Common myeloid progenitor, CD34-positive (primary cell): ENCODE measurements at regions not wholly inside any gene's neighbourhood (a gene's known extent, or its start where the extent isn't known, plus 50 kb on each side); places are given as distances from the start of the nearest gene placed in this dataset.

ENCODE experiments used
- CTCF ChIA-PET: fragments of 350-600 bp; sonication (Branson Sonifier 250); formaldehyde crosslinking; loops from one replicate; lab custom pipeline; 2021; ENCODE audit warnings: antibody characterized with exemption; lab: Charles Lee
- POLR2A ChIA-PET: fragments of 350-600 bp; sonication (Branson Sonifier 250); formaldehyde crosslinking; loops from one replicate; lab custom pipeline; 2021; ENCODE audit warnings: antibody characterized with exemption; lab: Charles Lee
- DNase-seq, 3 donors: peaks; one replicate each; pipeline versions ENCODE4 v3.0.0 to v3.0.0-alpha.2; 2013
- H3K27ac ChIP-seq, 2 experiments: 1 replicate in 1 of 2; 2 replicates in 1 of 2; pipeline ENCODE4 v1.7.0; 2013; ENCODE audit warnings: inconsistent platforms in 2 of 2, low read length in 2 of 2, mild to moderate bottlenecking in 2 of 2, low read depth in 1 of 2, moderate library complexity in 1 of 2; ENCODE audit not compliant: severe bottlenecking in 2 of 2, insufficient read depth in 1 of 2, poor library complexity in 1 of 2
- H3K27me3 ChIP-seq, 5 experiments: replicated peaks in 2 of 5; 1 replicate in 3 of 5; 2 replicates in 2 of 5; pipeline versions ENCODE4 v1.6.1 to v1.7.0; 2013; ENCODE audit warnings: low read length in 4 of 5, mild to moderate bottlenecking in 2 of 5, moderate library complexity in 2 of 5, inconsistent platforms in 1 of 5; ENCODE audit not compliant: insufficient read depth in 5 of 5, control insufficient read depth in 4 of 5
- H3K36me3 ChIP-seq, 4 experiments: 1 replicate in 2 of 4; 2 replicates in 2 of 4; pipeline versions ENCODE4 v1.6.1 to v1.7.0; 2013; ENCODE audit warnings: low read length in 3 of 4, control low read depth in 1 of 4, mild to moderate bottlenecking in 1 of 4; ENCODE audit not compliant: control insufficient read depth in 4 of 4, insufficient read depth in 4 of 4
- H3K4me1 ChIP-seq, 4 experiments: 1 replicate in 3 of 4; 2 replicates in 1 of 4; pipeline versions ENCODE4 v1.6.1 to v1.7.1; 2013; ENCODE audit warnings: low read length in 3 of 4, mild to moderate bottlenecking in 3 of 4, control low read depth in 1 of 4, inconsistent platforms in 1 of 4, moderate library complexity in 1 of 4; ENCODE audit not compliant: control insufficient read depth in 4 of 4, insufficient read depth in 4 of 4; ENCODE audit errors: control extremely low read depth in 1 of 4
- H3K4me3 ChIP-seq, 7 experiments: 1 replicate in 4 of 7; 2 replicates in 3 of 7; pipeline versions ENCODE4 v1.5.1 to v1.7.0; 2013; ENCODE audit warnings: mild to moderate bottlenecking in 7 of 7, low read length in 6 of 7, moderate library complexity in 6 of 7, inconsistent platforms in 2 of 7, low read depth in 2 of 7, control low read depth in 1 of 7; ENCODE audit not compliant: insufficient read depth in 4 of 7, control insufficient read depth in 1 of 7; ENCODE audit errors: extremely low read depth in 1 of 7
- H3K9me3 ChIP-seq, 5 experiments: 1 replicate in 4 of 5; 2 replicates in 1 of 5; pipeline versions ENCODE4 v1.6.1 to v1.7.1; 2013; ENCODE audit warnings: low read length in 4 of 5, mild to moderate bottlenecking in 2 of 5, inconsistent platforms in 1 of 5, low read depth in 1 of 5, moderate library complexity in 1 of 5; ENCODE audit not compliant: control insufficient read depth in 4 of 5, insufficient read depth in 2 of 5; ENCODE audit errors: control extremely low read depth in 1 of 5
- WGBS: methylation state at CpG from one replicate; pipeline ENCODE4 v1.1.5; 2013; ENCODE audit not compliant: insufficient coverage; 5-methylcytosine and 5-hydroxymethylcytosine counted together

DNA sequence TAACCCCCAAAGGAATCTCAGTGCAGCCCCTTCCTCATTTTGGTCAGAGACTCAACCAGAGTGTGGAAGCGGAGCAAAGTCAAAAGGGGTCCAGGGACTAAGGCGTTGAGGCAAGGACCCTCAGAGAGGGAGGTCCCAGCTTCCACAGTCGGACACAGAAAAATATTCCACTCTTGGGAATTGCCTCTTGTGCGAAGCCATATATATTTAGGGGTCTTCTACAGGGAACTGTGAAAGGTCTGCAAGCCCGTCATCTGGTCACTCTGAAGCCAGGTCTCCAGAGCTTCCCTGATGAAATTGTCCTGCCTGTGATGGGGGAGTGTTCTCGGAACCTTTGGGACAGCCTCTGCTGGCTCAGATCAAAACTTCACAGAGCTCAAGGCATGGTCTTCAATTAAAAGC lies 160.8 kb downstream of the TBXT start:
- CTCF ChIA-PET, result no interaction called here
- POLR2A ChIA-PET, result no interaction called here
- H3K36me3 ChIP-seq, result no peaks in the 10 kb centered on the region
- 35% methylated on average over 6 of the region's 6 CpGs for WGBS
- H3K4me1 ChIP-seq, result peaks cover 0 to 12% (median 8%) of the 10 kb centered on the region in 4 experiments
- no peak overlapping the region for H3K27ac ChIP-seq
- no peak overlapping the region for H3K4me3 ChIP-seq
- peaks cover 26 to 98% (median 58%) of the 10 kb centered on the region in 5 experiments for H3K27me3 ChIP-seq
- no peak for DNase-seq
- peaks cover 0 to 8% (median 6%) of the 10 kb centered on the region in 5 experiments for H3K9me3 ChIP-seq

DNA sequence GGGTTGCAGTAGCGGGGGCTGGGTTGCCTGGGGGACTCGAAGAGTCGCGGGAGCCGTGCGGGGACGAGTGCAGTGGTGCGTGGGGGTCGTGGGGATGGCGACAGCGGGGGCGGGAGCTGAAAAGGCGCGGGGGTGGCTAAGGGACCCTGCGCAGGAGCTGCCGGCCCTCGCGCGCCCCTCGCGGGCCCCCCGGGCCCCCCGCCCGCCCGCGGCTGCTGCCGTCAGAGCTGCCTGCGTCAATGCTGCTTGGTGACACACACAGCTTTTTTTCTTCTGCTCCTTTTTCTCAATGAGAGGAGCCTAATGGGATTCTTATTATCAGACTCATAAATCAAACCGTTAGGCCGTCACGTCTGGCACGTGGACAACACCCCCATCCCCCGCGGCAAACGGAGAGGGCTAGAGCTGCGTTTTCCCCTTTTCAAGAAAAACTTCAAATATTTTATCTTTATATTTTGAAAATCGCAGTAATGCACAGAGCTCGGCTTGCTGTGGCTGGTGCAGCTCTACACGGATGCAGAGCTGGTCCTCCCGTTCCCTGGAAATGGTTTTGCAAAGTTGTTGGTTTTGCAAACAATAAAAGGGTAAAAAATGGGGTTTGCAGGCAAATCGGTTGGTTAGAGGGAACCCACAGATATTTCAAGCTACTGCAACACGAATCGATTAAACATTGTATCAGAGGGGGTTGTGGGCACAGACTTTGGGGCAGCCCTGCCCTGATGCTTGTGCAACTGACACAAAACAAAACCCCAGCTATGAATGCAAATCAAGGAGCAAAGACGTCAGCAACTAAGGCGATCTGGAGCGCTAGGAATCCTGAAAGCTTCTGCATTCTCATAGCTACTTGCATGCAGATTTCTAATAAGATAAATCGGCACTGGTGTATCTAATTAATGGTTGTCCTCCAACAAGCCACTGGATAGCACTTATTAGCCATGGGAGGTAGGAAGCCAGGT lies 161.4 kb downstream of the TBXT start:
- POLR2A ChIA-PET, result no interaction called here
- 7% methylated on average over 27 of the region's 47 CpGs for WGBS
- Histone ChIP-seq H3K9me3 (peaks cover 0 to 8% (median 6%) of the 10 kb centered on the region in 5 experiments), H3K27ac (no peak overlapping the region), H3K4me3 (peak overlapping the region in 2 of 7 experiments; percentile 19 to 25), H3K27me3 (peaks cover 24 to 97% (median 61%) of the 10 kb centered on the region in 5 experiments), H3K4me1 (peaks cover 0 to 12% (median 8%) of the 10 kb centered on the region in 4 experiments), H3K36me3 (no peaks in the 10 kb centered on the region)
- peak in 1 of 3 donors; percentile 22 for DNase-seq
- CTCF ChIA-PET, result interaction anchor here (0.6 kb wide), 1 partner anchor 73 kb away, joined by 3 read pairs; no protein-coding TSS in a partner anchor

DNA sequence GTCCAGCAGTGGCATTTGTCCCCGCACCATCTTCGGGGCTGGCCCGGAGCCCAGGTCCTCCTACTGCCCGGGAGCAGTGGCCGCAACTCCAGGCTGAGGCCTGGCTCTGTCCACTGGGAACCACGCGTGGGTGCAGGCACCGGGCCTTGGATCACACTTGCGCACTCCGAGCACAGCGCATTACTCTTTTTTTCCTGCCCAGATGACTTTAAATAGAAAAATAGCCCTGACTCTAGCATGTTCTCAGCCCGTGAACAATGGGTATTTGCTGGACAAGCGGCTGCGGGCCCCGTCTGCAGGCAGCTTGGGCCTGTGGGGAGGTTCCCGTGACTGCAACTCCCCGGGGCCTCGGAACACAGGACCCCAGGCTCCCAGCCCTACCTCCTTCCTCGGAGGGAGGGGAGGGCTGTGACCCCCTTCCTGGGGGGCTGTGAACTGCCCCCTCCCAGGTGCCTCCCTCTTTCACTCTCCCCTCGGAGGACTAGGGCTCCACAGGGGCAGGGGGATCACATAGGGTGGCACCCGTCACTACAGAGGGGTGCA lies 162.2 kb downstream of the TBXT start:
- Histone ChIP-seq H3K27ac (no peak overlapping the region), H3K9me3 (peaks cover 0 to 8% (median 6%) of the 10 kb centered on the region in 5 experiments), H3K36me3 (no peaks in the 10 kb centered on the region), H3K27me3 (peaks cover 24 to 91% (median 57%) of the 10 kb centered on the region in 5 experiments), H3K4me1 (peaks cover 0 to 12% (median 8%) of the 10 kb centered on the region in 4 experiments), H3K4me3 (no peak overlapping the region)
- POLR2A ChIA-PET, result no interaction called here
- no peak for DNase-seq
- CTCF ChIA-PET, result interaction anchor here (0.6 kb wide), 1 partner anchor 72 kb away, joined by 3 read pairs; no protein-coding TSS in a partner anchor
- WGBS, result 24% methylated on average over 19 of the region's 21 CpGs

DNA sequence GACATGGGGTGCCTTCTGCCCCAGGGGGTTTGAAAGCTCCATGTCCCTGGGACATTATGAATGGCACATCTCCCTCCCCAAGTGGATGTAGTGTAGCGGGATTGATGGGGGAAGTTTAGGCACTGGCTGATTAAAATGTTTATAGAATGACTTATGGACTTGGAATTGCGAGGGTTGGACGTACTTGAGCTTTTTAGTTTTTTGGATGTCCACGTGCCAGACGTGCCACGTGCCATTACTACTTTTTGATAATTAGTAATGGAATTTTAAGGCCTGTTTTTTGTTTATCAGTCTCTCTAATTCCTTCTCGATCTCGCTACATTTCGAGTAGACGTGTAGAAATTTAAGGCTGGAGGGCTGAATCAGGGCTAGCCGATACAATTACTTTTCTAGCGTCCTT lies 162.8 kb downstream of the TBXT start:
- Histone ChIP-seq H3K9me3 (peaks cover 0 to 8% (median 6%) of the 10 kb centered on the region in 5 experiments), H3K4me1 (peaks cover 0 to 12% (median 8%) of the 10 kb centered on the region in 4 experiments), H3K36me3 (no peaks in the 10 kb centered on the region), H3K4me3 (no peak overlapping the region), H3K27me3 (peaks cover 20 to 85% (median 51%) of the 10 kb centered on the region in 5 experiments), H3K27ac (no peak overlapping the region)
- no peak for DNase-seq
- ChIA-PET CTCF (no interaction called here), POLR2A (no interaction called here)
- WGBS, result 82% methylated on average over 10 of the region's 12 CpGs

DNA sequence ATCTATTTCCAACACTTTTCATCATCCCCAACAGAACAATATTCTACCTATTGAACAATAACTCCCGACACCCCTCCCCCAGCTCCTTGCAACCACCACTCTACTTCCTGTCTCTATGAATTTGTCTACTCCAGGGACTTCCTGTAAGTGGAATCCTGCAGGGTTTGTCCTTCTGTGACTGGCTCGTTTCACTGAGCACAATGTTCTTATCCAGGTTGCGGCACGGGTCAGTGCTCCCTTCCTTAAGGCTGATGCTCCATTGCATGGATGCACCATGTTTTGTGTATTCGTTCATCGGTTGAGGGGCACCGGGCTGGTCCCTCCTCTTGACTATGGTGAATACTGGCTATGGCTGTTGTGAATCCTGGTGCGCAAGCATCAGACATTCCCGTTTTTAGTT lies 163.2 kb downstream of the TBXT start:
- Histone ChIP-seq H3K27ac (no peak overlapping the region), H3K36me3 (no peaks in the 10 kb centered on the region), H3K9me3 (peaks cover 0 to 8% (median 6%) of the 10 kb centered on the region in 5 experiments), H3K4me3 (no peak overlapping the region), H3K27me3 (peaks cover 19 to 85% (median 47%) of the 10 kb centered on the region in 5 experiments), H3K4me1 (peaks cover 0 to 12% (median 8%) of the 10 kb centered on the region in 4 experiments)
- ChIA-PET CTCF (no interaction called here), POLR2A (no interaction called here)
- WGBS, result 79% methylated on average over 9 of the region's 9 CpGs
- DNase-seq, result no peak

DNA sequence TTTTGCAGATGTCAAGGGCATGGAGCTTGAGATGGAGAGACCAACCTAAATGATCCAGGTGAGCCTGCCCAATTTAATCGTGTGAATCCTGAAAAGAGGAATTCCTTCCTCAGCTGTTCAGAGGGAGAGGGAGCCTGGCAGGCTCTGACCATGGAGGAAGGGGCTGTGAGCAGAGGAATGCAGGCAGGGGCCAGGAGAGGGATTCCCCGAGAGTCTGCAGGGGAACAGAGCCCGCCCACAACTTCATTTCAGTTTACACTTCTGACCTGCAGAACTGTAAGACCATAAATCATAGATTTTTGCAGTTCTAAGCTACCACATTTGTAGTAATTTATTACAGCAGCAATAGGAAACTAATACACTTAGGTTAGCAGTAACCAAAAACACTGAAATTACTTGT lies 164.1 kb downstream of the TBXT start:
- 22% methylated on average over 1 of the region's 3 CpGs for WGBS
- Histone ChIP-seq H3K4me1 (peaks cover 0 to 8% (median 5%) of the 10 kb centered on the region in 4 experiments), H3K9me3 (peaks cover 0 to 8% (median 6%) of the 10 kb centered on the region in 5 experiments), H3K36me3 (no peaks in the 10 kb centered on the region), H3K27me3 (peaks cover 14 to 79% (median 40%) of the 10 kb centered on the region in 5 experiments), H3K27ac (no peak overlapping the region), H3K4me3 (no peak overlapping the region)
- POLR2A ChIA-PET, result no interaction called here
- DNase-seq, result no peak
- CTCF ChIA-PET, result no interaction called here
